HepG2 (cell line): ENCODE measurements at regions not wholly inside any gene's neighbourhood (a gene's known extent, or its start where the extent isn't known, plus 50 kb on each side); places are given as distances from the start of the nearest gene placed in this dataset.

Experiments
- ATAC-seq: fragments of 200-7000 bp; cut with Tn5 transposase; 3 replicates; pipeline ENCODE4 v1.9.1; 2020; ENCODE audit warnings: mild to moderate bottlenecking, moderate library complexity
- BruUV-seq: library from RNA; stranded (reverse); fragments of 400-500 nt; replicated peaks from 2 replicates; lab custom pipeline; 2021; lab: Mats Ljungman, UMichigan
- CTCF ChIA-PET: fragments of 300-600 bp; formaldehyde crosslinking; extraction: SDS; loops from one replicate; lab custom pipeline; 2021; ENCODE audit warnings: low total read pairs, inconsistent platforms, low intra/inter-chr PET ratio; lab: Yijun Ruan, JAX
- POLR2A ChIA-PET: fragments of 350-600 bp; sonication (Branson Sonifier 250); formaldehyde crosslinking; loops from one replicate; lab custom pipeline; 2020; ENCODE audit warnings: antibody characterized with exemption, inconsistent platforms; lab: Yijun Ruan, JAX
- DNase-seq: peaks from one replicate; pipeline ENCODE4 v3.0.0-alpha.2; 2015; ENCODE audit warnings: low spot score
- FAIRE-seq: peaks from 3 replicates; lab custom pipeline; 2011; peaks lifted over from hg19 to GRCh38; lab: Jason Lieb, UNC
- H2AFZ ChIP-seq: one replicate; pipeline ENCODE4 v1.6.1; 2011; ENCODE audit warnings: low read length, inconsistent platforms
- H3K27ac ChIP-seq: fragments of 300-600 bp; 3 replicates; pipeline ENCODE4 v1.8.0; 2011; ENCODE audit warnings: mixed run types, mild to moderate bottlenecking, mixed read lengths, low read length, inconsistent platforms; ENCODE audit not compliant: insufficient read depth; ENCODE audit errors: extremely low read length
- H3K27me3 ChIP-seq, 2 experiments: fragments of 200-600 bp in 1 of 2; 2 replicates in 1 of 2; 3 replicates in 1 of 2; pipeline versions ENCODE4 v1.6.0 to v1.8.0; 2011; ENCODE audit warnings: low read length in 2 of 2, mild to moderate bottlenecking in 2 of 2, moderate library complexity in 2 of 2, inconsistent platforms in 1 of 2; ENCODE audit not compliant: insufficient read depth in 2 of 2, control insufficient read depth in 1 of 2
- H3K36me3 ChIP-seq, 2 experiments: fragments of 200-600 bp in 1 of 2; replicated peaks in 1 of 2; 2 replicates in 1 of 2; 3 replicates in 1 of 2; pipeline versions ENCODE4 v1.5.1 to v1.8.0; 2011; ENCODE audit warnings: low read length in 2 of 2, inconsistent platforms in 1 of 2; ENCODE audit not compliant: insufficient read depth in 2 of 2, control insufficient read depth in 1 of 2
- H3K4me1 ChIP-seq: 2 replicates; pipeline ENCODE4 v1.5.1; 2012; ENCODE audit warnings: low read length, inconsistent platforms; ENCODE audit not compliant: insufficient read depth
- H3K4me2 ChIP-seq: 2 replicates; pipeline ENCODE4 v1.6.0; 2011; ENCODE audit warnings: low read depth, low read length, inconsistent platforms
- H3K4me3 ChIP-seq, 3 experiments: fragments of 200-600 bp in 1 of 3; sonication (generic), shearing (Covaris generic) in 1 of 3; replicated peaks in 1 of 3; 2 replicates each; pipeline ENCODE4 v1.5.1; 2011 to 2016; ENCODE audit warnings: low read length in 3 of 3, inconsistent platforms in 2 of 3, low read depth in 2 of 3, mild to moderate bottlenecking in 2 of 3, control low read depth in 1 of 3, mixed read lengths in 1 of 3; ENCODE audit not compliant: insufficient read depth in 1 of 3
- H3K79me2 ChIP-seq: one replicate; pipeline ENCODE4 v1.6.1; 2011; ENCODE audit warnings: low read length, inconsistent platforms; ENCODE audit not compliant: insufficient read depth
- H3K9ac ChIP-seq: 2 replicates; pipeline ENCODE4 v1.6.0; 2011; ENCODE audit warnings: mild to moderate bottlenecking, low read depth, low read length, inconsistent platforms; ENCODE audit not compliant: insufficient read depth
- H3K9me3 ChIP-seq: 2 replicates; pipeline ENCODE4 v1.5.1; 2012; ENCODE audit warnings: mild to moderate bottlenecking, low read length
- H4K20me1 ChIP-seq: 2 replicates; pipeline ENCODE4 v1.6.0; 2011; ENCODE audit warnings: inconsistent platforms, mild to moderate bottlenecking, low read length, moderate library complexity; ENCODE audit not compliant: insufficient read depth
- ATAD3A ChIP-seq: sonication (generic); formaldehyde crosslinking; IDR thresholded peaks from 2 replicates; pipeline ENCODE4 v1.4.0; 2020; ENCODE audit warnings: missing genetic modification reagents
- FOXC1 ChIP-seq: sonication (generic); formaldehyde crosslinking; IDR thresholded peaks from 2 replicates; pipeline ENCODE4 v1.8.0; 2022; ENCODE audit warnings: mild to moderate bottlenecking, missing genetic modification reagents, borderline replicate concordance
- KDM1A ChIP-seq: IDR thresholded peaks from 2 replicates; pipeline ENCODE4 v1.6.1; 2016; ENCODE audit warnings: missing compliant biosample characterization
- MTA1 ChIP-seq: sonication (generic); formaldehyde crosslinking; IDR thresholded peaks from 2 replicates; pipeline ENCODE4 v1.4.0; 2020; ENCODE audit warnings: missing genetic modification reagents, mild to moderate bottlenecking, borderline replicate concordance
- MXD3 ChIP-seq: IDR thresholded peaks from 2 replicates; pipeline ENCODE4 v1.6.1; 2016; ENCODE audit warnings: mild to moderate bottlenecking, missing biosample characterization, missing genetic modification reagents
- ZNF30 ChIP-seq: sonication (generic); formaldehyde crosslinking; IDR thresholded peaks from 2 replicates; pipeline ENCODE4 v1.5.0; 2020; ENCODE audit warnings: mild to moderate bottlenecking, missing genetic modification reagents
- ZNF33A ChIP-seq: sonication (generic); formaldehyde crosslinking; IDR thresholded peaks from 2 replicates; pipeline ENCODE4 v1.5.1; 2020; ENCODE audit warnings: missing genetic modification reagents, mild to moderate bottlenecking, moderate library complexity, borderline replicate concordance
- WGBS: methylation state at CpG from one replicate; pipeline ENCODE4 v1.1.6; 2017; ENCODE audit warnings: low lambda C conversion rate; 5-methylcytosine and 5-hydroxymethylcytosine counted together
- in situ Hi-C: cut with HindIII; loops from 2 replicates; pipeline ENCODE4 v1.10.0; 2017; ENCODE audit warnings: low pct_unique_long_range_greater_than_20kb; ENCODE audit not compliant: extremely low pct_ligation_motif_present
- intact Hi-C: fragments of 100-400 bp; cut with micrococcal nuclease; formaldehyde crosslinking; loops from one replicate; pipeline ENCODE4 v1.10.0; 2022; ENCODE audit not compliant: unreplicated experiment
- TF ChIP-seq, protein P1 (sequence below): sonication (generic); formaldehyde crosslinking; IDR thresholded peaks from 2 replicates; pipeline ENCODE4 v1.8.1; 2022; ENCODE audit warnings: mild to moderate bottlenecking, missing genetic modification reagents

GRCh38 chr11:127274328-127274676 lies 273.7 kb upstream of the KIRREL3 start:
- WGBS: 50% methylated on average over 1 of the region's 1 CpG
- no TSS peak for BruUV-seq
- FAIRE-seq (no peak), DNase-seq (no peak), ATAC-seq (no peak)
- POLR2A ChIA-PET: no interaction called here
- Histone ChIP-seq H3K4me3 (no peak overlapping the region), H4K20me1 (no peaks in the 10 kb centered on the region), H3K4me2 (no peak overlapping the region), H3K36me3 (no peaks in the 10 kb centered on the region), H2AFZ (no peak overlapping the region), H3K4me1 (no peaks in the 10 kb centered on the region), H3K27me3 (no peaks in the 10 kb centered on the region), H3K79me2 (no peaks in the 10 kb centered on the region), H3K9ac (no peak overlapping the region), H3K27ac (no peak overlapping the region), H3K9me3 (peaks cover 8% of the 10 kb centered on the region; the same call in 1 of the 2 replicates)
- intact Hi-C loops (no loop called here), in situ Hi-C loops (no loop called here)
- CTCF ChIA-PET: no interaction called here
- TF ChIP-seq KDM1A (CRISPR knock-in tag) (no peak), ATAD3A (CRISPR knock-in tag) (no peak), ZNF30 (CRISPR knock-in tag) (no peak), ZNF33A (CRISPR knock-in tag) (no peak), FOXC1 (CRISPR knock-in tag) (no peak), MXD3 (no peak), MTA1 (CRISPR knock-in tag) (no peak)
- TF ChIP-seq, protein P1, sequence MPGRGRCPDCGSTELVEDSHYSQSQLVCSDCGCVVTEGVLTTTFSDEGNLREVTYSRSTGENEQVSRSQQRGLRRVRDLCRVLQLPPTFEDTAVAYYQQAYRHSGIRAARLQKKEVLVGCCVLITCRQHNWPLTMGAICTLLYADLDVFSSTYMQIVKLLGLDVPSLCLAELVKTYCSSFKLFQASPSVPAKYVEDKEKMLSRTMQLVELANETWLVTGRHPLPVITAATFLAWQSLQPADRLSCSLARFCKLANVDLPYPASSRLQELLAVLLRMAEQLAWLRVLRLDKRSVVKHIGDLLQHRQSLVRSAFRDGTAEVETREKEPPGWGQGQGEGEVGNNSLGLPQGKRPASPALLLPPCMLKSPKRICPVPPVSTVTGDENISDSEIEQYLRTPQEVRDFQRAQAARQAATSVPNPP (CRISPR knock-in tag): no peak
